ENCODE measurements at regions not wholly inside any gene's neighbourhood (a gene's known extent, or its start where the extent isn't known, plus 50 kb on each side); places are given as distances from the start of the nearest gene placed in this dataset.

- TF ChIP-seq EZH2phosphoT487 (IDR thresholded peaks at IDR 0.05; ENCODE audit: borderline replicate concordance) (no peak), EZH2 (IDR thresholded peaks at IDR 0.05) (no peak), POLR2A (IDR thresholded peaks at IDR 0.05; ENCODE audit: borderline replicate concordance, extremely low read depth, insufficient read depth, insufficient read length) (no peak)
Measured at GRCh38 chr6:56821005-56821432, 133.9 kb upstream of the BEND6 start.
